Activated CD4-positive, alpha-beta T cell treated with anti-CD3 and anti-CD28 coated beads, Interleukin-2, Interleukin-4, amounts not matched to agents 100 ng/mL and 50 ng/mL, durations not matched to agents 16 hours and 8 hours (primary cell): ENCODE measurements at regions not wholly inside any gene's neighbourhood (a gene's known extent, or its start where the extent isn't known, plus 50 kb on each side); places are given as distances from the start of the nearest gene placed in this dataset.
"Not testable (repeated sequence)": the region's sequence is repeated elsewhere in the genome, so short reads cannot be mapped to it uniquely, and the experiment has no call there.

Experiments used
- DNase-seq: peaks from one replicate; pipeline ENCODE4 v3.0.0-alpha.2; 2020; ENCODE audit warnings: low spot score

- DNase-seq = no peak
Observed at GRCh38 chr1:93773049-93773838, 91.6 kb upstream of the BCAR3 start.

- DNase-seq = no peak
Observed at GRCh38 chr1:93771843-93772242, 90.2 kb upstream of the BCAR3 start.

GRCh38 chr1:93770640-93771039, 89.0 kb upstream of the BCAR3 start:
- no peak for DNase-seq

GRCh38 chr1:93769777-93770176, 88.1 kb upstream of the BCAR3 start:
- DNase-seq = no peak

GRCh38 chr1:93768380-93768863, 86.8 kb upstream of the BCAR3 start:
- no peak for DNase-seq

DNA sequence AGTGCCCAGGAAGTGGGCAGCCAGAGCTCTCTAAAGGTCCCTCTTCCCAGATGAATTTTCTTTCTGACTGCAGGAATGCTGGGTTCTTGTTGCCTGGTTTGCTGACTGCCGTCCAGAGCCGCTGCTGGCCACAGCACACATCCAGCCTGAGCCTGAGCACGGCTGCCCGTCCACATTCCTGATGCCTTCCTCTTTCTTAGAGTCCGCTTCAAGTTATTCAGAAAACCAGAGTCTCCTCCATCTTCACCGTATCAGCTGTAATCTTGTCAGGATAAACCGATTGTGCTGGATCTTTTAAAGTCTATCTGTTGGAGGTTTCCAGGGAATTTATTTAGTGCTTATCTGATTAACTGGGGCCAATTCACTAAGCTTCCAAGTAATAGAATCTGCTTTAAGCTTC, 84.8 kb upstream of the BCAR3 start:
- no peak for DNase-seq

- no peak for DNase-seq
Observed at GRCh38 chr1:93765099-93765498, 83.5 kb upstream of the BCAR3 start.

- no peak for DNase-seq
Observed at GRCh38 chr1:93764366-93764750, 82.7 kb upstream of the BCAR3 start.

- DNase-seq = no peak
Observed at GRCh38 chr1:93763704-93764365, 82.2 kb upstream of the BCAR3 start.

GRCh38 chr1:93758842-93759515, 77.3 kb upstream of the BCAR3 start:
- DNase-seq = peak; percentile 46

- no peak for DNase-seq
Observed at GRCh38 chr1:93757256-93758036, 75.8 kb upstream of the BCAR3 start.

DNA sequence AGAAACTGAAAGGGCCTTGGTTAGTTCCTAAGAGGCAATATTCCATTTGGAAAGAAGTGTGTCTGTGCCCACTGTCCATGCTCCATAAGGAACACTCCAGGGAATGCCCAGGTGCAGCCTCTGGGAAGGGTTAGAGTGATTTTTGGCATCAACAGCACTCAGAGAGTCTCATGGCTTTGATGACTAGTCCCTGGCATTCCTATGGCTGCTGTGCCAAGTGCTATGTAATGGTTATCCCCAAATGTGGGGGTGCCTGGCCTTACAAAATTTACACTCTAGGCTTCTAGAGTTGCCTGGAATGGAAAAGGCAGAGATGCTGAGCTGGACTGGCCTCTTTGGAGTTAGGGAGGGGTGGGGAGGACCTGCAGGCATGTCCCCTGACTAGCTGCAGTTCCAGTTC, 75.0 kb upstream of the BCAR3 start:
- no peak for DNase-seq

DNA sequence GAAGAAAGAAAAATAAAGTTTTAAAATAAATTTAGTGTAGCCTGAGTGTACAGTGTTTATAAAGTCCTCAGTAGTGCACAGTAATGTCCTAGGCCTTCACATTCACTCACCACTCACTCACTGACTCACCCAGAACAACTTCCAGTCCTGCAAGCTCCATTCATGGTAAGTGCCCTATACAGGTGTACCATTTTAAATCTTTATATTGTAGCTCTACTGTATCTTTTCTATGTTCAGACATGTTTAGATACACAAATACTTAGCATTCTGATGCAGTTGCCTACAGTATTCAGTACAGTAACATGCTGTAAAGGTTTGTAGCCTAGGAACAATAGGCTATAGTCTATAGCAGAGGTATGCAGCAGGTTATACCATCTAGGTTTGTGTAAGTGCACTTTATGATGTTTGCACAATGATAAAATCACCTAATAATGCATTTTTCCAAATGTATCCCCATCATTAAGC, 73.6 kb upstream of the BCAR3 start:
- DNase-seq = not testable (repeated sequence)

DNA sequence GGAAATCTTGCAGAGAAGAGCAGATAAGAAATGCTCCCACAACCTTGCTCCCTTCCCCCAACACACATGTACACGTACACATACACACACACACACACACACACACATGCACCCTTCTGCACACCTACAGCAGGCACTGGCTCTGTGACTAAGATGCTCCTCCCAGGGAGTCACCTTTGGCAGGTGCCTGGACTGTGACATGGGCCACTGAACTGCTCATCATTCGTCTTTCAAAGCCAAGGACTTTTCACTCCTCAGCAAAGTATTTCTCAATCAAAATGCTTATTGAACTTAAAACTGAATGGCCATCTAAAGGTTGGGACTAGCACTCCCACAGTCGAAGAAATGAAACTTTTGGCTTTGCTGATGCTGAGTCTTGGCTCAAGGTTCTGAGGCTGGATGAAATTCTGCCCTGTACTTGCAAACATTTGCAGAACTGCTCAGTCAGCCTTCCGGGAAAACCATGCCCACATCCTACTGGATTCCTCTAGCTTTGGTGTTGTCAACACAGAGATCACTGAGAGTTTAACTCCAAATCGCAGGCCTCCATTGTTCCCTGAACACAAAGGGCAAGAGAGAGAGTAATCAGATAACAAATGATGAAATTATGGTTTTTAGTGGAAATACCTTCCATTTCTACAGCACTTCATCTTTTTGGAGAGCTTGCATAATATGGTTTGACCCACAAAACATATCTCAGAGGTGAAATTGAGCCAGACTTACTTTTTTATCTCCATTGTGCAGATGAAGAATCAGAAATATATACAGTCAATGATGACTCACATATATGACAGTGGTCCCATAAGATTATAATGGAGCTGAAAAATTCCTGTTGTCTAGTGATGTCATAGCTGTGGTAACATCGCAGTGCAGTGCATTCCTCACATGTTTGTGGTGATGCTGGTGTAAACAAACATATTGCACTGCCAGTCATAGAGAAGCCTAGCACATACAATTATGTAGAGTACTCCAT, 72.4 kb upstream of the BCAR3 start:
- DNase-seq = no peak

DNA sequence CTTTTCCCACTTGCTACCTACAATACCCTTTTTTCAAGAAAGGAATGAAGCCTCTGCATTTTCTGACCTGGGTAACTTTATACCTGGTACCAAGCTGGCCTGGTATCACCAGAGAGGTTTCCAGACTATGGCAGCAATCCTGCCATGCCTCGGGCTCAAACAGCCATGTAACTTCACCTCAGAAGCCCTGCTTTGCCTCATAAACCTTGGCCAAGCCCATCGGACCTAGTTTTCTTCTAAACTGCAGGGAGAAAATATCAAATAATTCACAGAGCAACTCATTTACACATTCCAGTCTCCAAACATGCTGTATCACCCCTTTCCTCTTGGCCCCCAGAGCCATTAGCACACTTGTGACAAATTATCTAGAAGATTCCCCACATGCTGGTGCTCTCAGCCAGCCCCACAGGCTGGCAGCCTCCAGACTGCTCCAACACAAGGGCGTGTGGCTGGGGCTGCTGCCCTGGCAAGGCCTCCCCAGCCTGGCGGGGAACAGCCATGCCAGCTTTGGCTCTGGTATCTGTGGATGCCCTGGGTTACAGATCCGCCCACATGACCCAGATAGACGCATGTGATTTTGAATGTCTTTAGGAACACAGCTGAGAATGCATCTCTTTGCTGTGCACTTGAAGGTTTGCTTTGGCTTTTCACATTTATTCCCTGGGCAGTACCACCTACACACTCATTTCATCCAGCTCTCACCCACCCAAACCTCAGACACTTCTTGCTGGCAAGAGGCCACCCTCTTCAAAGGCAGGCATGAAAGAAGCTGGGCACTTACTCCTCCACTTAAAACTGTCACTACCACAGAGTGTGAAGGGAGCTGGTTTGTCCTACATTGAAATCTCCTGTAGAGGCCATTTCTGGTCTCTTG, 70.0 kb upstream of the BCAR3 start:
- no peak for DNase-seq

- no peak for DNase-seq
Observed at GRCh38 chr1:93750955-93751354, 69.3 kb upstream of the BCAR3 start.

GRCh38 chr1:93749894-93750301, 68.3 kb upstream of the BCAR3 start:
- no peak for DNase-seq

DNA sequence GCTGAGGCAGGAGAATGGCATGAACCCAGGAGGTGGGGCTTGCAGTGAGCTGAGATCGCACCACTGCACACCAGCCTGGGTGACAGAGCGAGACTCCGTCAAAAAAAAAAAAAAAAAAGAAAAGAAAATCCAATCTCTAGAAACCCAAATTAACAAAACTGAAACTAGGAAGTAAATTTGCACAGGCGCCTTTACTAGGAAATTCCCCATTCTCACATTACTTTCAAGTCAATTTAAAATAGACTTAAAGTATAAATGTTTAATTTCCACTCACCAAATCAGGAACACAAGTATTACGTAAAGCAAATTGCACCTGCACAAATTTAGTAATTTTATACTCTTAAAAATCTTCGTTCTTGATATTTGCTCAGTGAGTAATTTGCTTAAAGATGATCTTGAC, 67.8 kb upstream of the BCAR3 start:
- no peak for DNase-seq

DNA sequence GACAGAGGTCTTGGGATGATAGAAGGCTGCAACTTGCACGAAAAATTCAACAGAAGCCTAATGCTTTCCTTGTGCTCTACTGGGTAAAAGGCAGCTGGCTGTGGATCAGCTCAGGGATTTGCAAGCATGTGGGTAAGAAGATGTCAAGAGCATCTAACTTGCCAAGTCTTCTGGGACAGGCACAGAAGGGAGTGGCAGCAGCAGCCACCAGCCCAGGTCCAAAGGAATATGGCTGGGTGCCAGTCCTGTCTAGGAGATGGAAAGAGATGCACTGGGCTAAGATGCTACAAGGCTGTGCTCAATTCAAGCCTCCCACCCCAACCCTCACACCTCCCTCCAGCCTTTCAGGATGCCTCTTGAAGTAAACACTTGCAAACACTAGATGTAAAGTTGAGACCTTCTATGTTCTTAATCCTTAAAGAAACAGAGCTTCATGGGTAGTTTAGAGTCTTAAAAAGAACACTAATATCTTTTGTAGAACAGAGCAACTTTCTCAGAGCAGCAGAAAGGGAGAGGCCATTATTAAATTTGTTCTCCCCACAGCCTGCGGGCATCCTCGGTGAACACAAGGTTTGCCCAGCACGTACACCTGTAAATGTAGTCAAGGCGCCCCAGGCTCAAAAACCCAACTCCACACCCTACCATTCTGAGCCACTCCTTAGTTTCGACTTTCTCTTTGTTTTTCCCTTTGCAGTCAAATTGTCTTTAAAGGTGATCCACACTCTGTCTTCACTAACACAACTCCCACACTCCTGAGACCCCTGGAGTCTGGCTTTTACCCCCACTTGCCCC, 64.6 kb upstream of the BCAR3 start:
- no peak for DNase-seq
